ENCODE measurements at regions not wholly inside any gene's neighbourhood (a gene's known extent, or its start where the extent isn't known, plus 50 kb on each side); places are given as distances from the start of the nearest gene placed in this dataset.

DNA sequence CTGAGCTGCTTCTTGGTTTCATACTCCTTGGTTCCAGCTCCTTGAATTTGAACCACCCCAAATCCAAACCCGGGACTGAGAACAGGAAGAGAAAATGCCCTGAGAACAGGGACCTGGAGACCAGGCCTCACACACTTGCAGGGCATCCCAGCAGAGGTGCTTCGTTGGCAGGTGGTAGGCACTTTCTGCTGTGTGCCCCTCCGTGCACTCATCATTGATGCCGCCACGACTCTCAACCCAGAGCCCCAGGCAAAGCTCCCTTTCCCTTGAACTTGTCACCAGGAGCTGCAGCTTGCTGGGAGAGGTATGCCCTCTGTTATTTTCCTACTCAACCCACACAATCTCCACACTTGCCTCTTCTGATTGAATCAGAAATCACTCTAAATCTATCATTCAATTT, 217.8 kb upstream of the IRX1 start:
- Histone ChIP-seq H3K9me2 (replicated peaks; ENCODE audit: insufficient read depth, low read length) (no peaks in the 10 kb centered on the region), H3K4me1 (ENCODE audit: low read length) (no peaks in the 10 kb centered on the region), H3K27me3 (ENCODE audit: low read length) (no peaks in the 10 kb centered on the region), H3K9me3 (ENCODE audit: low read length) (peaks cover 34% of the 10 kb centered on the region), H3K27ac (ENCODE audit: low read length) (no peak overlapping the region), H3K4me3 (ENCODE audit: low read length) (no peak overlapping the region), H3K79me2 (ENCODE audit: low read length) (no peaks in the 10 kb centered on the region), H2AFZ (ENCODE audit: low read length) (no peak overlapping the region), H3K4me2 (ENCODE audit: low read depth, low read length, poor library complexity, severe bottlenecking) (no peak overlapping the region), H3K36me3 (ENCODE audit: insufficient read depth, low read length) (no peaks in the 10 kb centered on the region), H4K20me1 (ENCODE audit: insufficient read depth, low read depth, low read length) (no peaks in the 10 kb centered on the region), H3K9ac (ENCODE audit: low read length) (no peak overlapping the region)
- no peak for DNase-seq

DNA sequence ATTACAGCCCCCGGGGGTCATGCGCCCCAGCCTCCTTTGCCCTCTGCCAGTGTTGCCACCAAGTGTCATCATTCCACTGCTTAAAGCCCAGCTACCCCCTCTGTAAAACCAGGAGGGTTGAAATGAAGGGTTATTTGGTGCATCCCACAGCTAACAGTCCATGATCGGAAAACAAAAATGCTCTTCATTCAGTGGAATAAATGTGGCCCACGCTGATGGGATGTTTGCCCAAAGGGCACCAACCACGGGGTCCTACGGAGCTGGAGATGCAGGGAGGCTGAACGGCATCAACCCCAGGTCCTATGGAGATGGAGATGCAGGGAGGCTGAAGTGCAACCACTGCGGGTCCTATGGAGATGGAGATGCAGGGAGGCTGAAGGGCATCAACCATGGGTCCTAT, 218.5 kb upstream of the IRX1 start:
- Histone ChIP-seq H3K27me3 (ENCODE audit: low read length) (no peaks in the 10 kb centered on the region), H3K27ac (ENCODE audit: low read length) (no peak overlapping the region), H3K9me3 (ENCODE audit: low read length) (peaks cover 37% of the 10 kb centered on the region), H3K9ac (ENCODE audit: low read length) (no peak overlapping the region), H3K4me2 (ENCODE audit: low read depth, low read length, poor library complexity, severe bottlenecking) (no peak overlapping the region), H2AFZ (ENCODE audit: low read length) (no peak overlapping the region), H3K9me2 (replicated peaks; ENCODE audit: insufficient read depth, low read length) (no peaks in the 10 kb centered on the region), H4K20me1 (ENCODE audit: insufficient read depth, low read depth, low read length) (no peaks in the 10 kb centered on the region), H3K4me3 (ENCODE audit: low read length) (no peak overlapping the region), H3K79me2 (ENCODE audit: low read length) (no peaks in the 10 kb centered on the region), H3K4me1 (ENCODE audit: low read length) (no peaks in the 10 kb centered on the region), H3K36me3 (ENCODE audit: insufficient read depth, low read length) (no peaks in the 10 kb centered on the region)
- DNase-seq: no peak

DNA sequence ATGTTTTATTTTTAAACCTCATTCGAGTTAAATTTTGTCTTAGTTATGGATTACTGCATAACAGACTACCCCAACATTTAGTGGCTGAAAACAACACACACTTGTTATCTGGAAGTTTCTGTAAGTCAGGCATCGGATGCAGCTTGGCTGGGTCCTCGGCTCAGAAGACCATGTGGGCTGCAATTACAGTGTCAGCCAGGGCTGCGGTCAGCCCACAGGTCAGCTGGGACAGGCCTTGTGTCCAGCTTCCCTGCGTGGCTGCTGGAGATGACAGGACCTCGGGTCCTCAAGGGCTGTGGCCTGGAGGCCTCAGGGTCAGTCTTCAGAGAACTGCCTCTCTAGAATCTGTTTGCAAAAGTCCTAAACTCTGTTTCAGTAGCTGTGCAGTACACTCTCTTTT, 219.0 kb upstream of the IRX1 start:
- Histone ChIP-seq H3K36me3 (ENCODE audit: insufficient read depth, low read length) (no peaks in the 10 kb centered on the region), H3K9ac (ENCODE audit: low read length) (no peak overlapping the region), H3K79me2 (ENCODE audit: low read length) (no peaks in the 10 kb centered on the region), H3K4me2 (ENCODE audit: low read depth, low read length, poor library complexity, severe bottlenecking) (no peak overlapping the region), H3K27me3 (ENCODE audit: low read length) (no peaks in the 10 kb centered on the region), H4K20me1 (ENCODE audit: insufficient read depth, low read depth, low read length) (no peaks in the 10 kb centered on the region), H2AFZ (ENCODE audit: low read length) (no peak overlapping the region), H3K27ac (ENCODE audit: low read length) (no peak overlapping the region), H3K9me3 (ENCODE audit: low read length) (peaks cover 39% of the 10 kb centered on the region), H3K9me2 (replicated peaks; ENCODE audit: insufficient read depth, low read length) (no peaks in the 10 kb centered on the region), H3K4me1 (ENCODE audit: low read length) (no peaks in the 10 kb centered on the region), H3K4me3 (ENCODE audit: low read length) (no peak overlapping the region)
- DNase-seq: no peak

DNA sequence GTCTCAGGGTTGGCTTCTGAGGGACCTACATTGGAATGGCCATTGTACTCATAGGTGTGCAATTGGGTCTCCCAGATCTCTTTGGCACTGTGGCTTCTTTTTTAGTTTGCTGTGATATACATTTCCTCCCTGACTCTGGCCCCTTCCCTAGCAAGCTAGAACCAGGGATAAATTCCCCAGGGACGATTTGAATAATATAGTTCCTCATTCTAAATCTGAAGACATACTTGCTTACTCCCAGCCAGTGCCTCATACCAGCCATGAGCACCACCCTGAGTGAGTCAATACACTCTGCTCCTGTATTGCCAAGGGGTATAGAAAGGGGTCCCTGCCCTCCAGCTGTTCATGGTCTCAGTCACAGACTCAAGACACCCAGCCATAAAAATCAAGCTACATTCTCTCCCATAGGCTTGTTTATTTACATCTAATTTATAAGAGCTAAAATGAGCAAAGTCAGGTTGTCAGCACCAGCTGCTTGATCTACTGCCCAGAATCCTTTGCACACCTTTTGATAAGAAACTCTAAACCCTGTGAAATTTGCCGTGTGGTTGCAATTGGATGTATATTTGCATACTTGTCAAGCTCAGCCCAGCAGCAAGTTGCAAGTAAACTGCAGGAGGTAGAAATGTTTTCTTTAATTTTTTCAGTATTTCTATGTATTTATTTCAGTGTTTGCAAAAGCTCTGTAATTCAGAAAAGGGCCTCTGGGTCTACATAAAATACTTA, 219.9 kb upstream of the IRX1 start:
- H4K20me1 ChIP-seq (ENCODE audit: insufficient read depth, low read depth, low read length): no peaks in the 10 kb centered on the region
- no peak overlapping the region for H2AFZ ChIP-seq (ENCODE audit: low read length)
- no peak overlapping the region for H3K4me3 ChIP-seq (ENCODE audit: low read length)
- no peak overlapping the region for H3K9ac ChIP-seq (ENCODE audit: low read length)
- H3K4me1 ChIP-seq (ENCODE audit: low read length): no peaks in the 10 kb centered on the region
- peaks cover 40% of the 10 kb centered on the region for H3K9me3 ChIP-seq (ENCODE audit: low read length)
- DNase-seq: no peak
- H3K27ac ChIP-seq (ENCODE audit: low read length): no peak overlapping the region
- H3K79me2 ChIP-seq (ENCODE audit: low read length): no peaks in the 10 kb centered on the region
- H3K27me3 ChIP-seq (ENCODE audit: low read length): no peaks in the 10 kb centered on the region
- H3K36me3 ChIP-seq (ENCODE audit: insufficient read depth, low read length): no peaks in the 10 kb centered on the region
- H3K4me2 ChIP-seq (ENCODE audit: low read depth, low read length, poor library complexity, severe bottlenecking): no peak overlapping the region
- no peaks in the 10 kb centered on the region for H3K9me2 ChIP-seq (replicated peaks; ENCODE audit: insufficient read depth, low read length)

DNA sequence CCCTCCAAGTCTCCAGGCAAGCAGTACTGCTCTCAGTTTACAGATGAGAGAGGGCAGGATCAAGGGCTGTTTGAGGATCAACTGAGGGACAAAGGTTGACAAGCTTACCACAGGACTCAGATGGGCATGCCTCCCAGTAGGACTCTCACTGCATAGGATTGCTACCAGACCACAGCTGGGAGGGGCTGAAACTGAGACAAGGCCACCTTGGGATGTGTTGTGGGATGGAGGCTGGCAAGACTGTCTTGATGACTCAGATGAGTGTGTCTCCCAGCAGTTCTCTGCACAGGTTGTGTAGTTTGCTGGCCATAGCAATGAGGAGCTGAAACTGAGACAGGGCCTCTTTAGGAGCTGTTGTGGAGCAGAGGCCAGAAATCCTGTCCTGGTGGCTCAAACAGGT, 222.2 kb upstream of the IRX1 start:
- no peaks in the 10 kb centered on the region for H3K4me1 ChIP-seq (ENCODE audit: low read length)
- H4K20me1 ChIP-seq (ENCODE audit: insufficient read depth, low read depth, low read length): no peaks in the 10 kb centered on the region
- H3K27ac ChIP-seq (ENCODE audit: low read length): no peak overlapping the region
- H3K9ac ChIP-seq (ENCODE audit: low read length): no peak overlapping the region
- no peak overlapping the region for H2AFZ ChIP-seq (ENCODE audit: low read length)
- no peaks in the 10 kb centered on the region for H3K79me2 ChIP-seq (ENCODE audit: low read length)
- peaks cover 34% of the 10 kb centered on the region for H3K9me3 ChIP-seq (ENCODE audit: low read length)
- no peak overlapping the region for H3K4me2 ChIP-seq (ENCODE audit: low read depth, low read length, poor library complexity, severe bottlenecking)
- H3K27me3 ChIP-seq (ENCODE audit: low read length): no peaks in the 10 kb centered on the region
- H3K9me2 ChIP-seq (replicated peaks; ENCODE audit: insufficient read depth, low read length): no peaks in the 10 kb centered on the region
- no peaks in the 10 kb centered on the region for H3K36me3 ChIP-seq (ENCODE audit: insufficient read depth, low read length)
- no peak for DNase-seq
- H3K4me3 ChIP-seq (ENCODE audit: low read length): no peak overlapping the region

DNA sequence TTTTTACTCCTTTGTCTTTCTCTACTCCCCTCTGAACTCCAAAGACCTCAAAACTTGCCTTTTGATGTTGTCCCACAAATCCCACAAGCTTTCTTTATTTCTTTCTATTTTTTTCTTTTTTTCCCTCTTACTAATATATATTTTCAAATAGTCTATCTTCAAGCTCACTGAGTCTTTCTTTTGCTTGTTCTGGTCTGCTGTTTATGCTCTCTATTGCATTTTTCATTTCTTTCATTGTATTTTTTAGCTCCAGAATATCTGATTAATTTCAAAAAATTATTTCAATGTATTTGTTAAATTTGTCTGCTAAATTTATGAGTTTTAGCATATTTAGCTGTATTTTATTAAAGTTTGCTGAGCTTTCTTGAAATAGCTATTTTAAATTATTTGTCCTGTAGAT, 223.3 kb upstream of the IRX1 start:
- Histone ChIP-seq H3K9ac (ENCODE audit: low read length) (no peak overlapping the region), H3K4me2 (ENCODE audit: low read depth, low read length, poor library complexity, severe bottlenecking) (no peak overlapping the region), H3K27ac (ENCODE audit: low read length) (no peak overlapping the region), H3K9me3 (ENCODE audit: low read length) (peaks cover 34% of the 10 kb centered on the region), H3K27me3 (ENCODE audit: low read length) (no peaks in the 10 kb centered on the region), H2AFZ (ENCODE audit: low read length) (no peak overlapping the region), H4K20me1 (ENCODE audit: insufficient read depth, low read depth, low read length) (no peaks in the 10 kb centered on the region), H3K4me1 (ENCODE audit: low read length) (no peaks in the 10 kb centered on the region), H3K4me3 (ENCODE audit: low read length) (no peak overlapping the region), H3K79me2 (ENCODE audit: low read length) (no peaks in the 10 kb centered on the region), H3K36me3 (ENCODE audit: insufficient read depth, low read length) (no peaks in the 10 kb centered on the region), H3K9me2 (replicated peaks; ENCODE audit: insufficient read depth, low read length) (no peaks in the 10 kb centered on the region)
- DNase-seq: no peak

DNA sequence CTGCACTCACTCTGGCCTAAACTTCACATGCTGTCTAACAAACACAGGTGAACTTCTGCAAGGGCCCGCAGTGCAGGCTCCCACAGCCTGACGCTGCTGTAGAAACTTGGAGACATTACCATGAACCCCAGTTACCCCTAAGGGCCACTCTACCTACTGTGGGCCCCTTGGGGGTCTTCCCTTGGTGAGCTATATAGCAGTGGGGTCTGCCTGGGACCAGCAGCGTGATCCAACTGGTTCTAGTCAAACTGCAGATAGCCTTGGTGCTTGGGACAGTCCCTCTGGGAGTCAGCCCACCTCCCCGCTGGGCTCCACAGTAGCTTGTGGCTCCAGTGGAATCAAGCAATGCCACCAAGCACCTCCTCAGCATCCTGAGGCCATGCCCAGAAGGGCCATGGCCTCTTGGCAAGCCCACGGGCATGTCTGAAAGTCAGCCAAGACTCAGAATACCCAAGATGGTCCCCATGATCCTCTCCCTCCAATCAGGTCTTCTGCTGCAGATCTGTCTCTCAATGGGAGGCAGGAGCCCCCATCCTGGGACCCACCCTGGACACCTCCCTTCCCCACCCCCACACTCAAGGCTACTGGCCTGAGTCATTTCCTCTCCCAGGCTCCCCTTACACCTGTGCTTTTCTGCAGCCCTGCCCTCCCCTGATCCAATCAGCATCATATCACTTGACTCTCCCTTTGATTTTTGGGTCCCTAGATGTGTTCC, 230.0 kb upstream of the IRX1 start:
- H3K4me2 ChIP-seq (ENCODE audit: low read depth, low read length, poor library complexity, severe bottlenecking): no peak overlapping the region
- no peak overlapping the region for H2AFZ ChIP-seq (ENCODE audit: low read length)
- no peaks in the 10 kb centered on the region for H3K36me3 ChIP-seq (ENCODE audit: insufficient read depth, low read length)
- H3K4me1 ChIP-seq (ENCODE audit: low read length): no peaks in the 10 kb centered on the region
- H3K9ac ChIP-seq (ENCODE audit: low read length): no peak overlapping the region
- DNase-seq: no peak
- no peaks in the 10 kb centered on the region for H3K9me2 ChIP-seq (replicated peaks; ENCODE audit: insufficient read depth, low read length)
- no peak overlapping the region for H3K27ac ChIP-seq (ENCODE audit: low read length)
- no peaks in the 10 kb centered on the region for H3K27me3 ChIP-seq (ENCODE audit: low read length)
- H3K79me2 ChIP-seq (ENCODE audit: low read length): no peaks in the 10 kb centered on the region
- peaks cover 4% of the 10 kb centered on the region for H3K9me3 ChIP-seq (ENCODE audit: low read length)
- no peak overlapping the region for H3K4me3 ChIP-seq (ENCODE audit: low read length)
- H4K20me1 ChIP-seq (ENCODE audit: insufficient read depth, low read depth, low read length): no peaks in the 10 kb centered on the region

DNA sequence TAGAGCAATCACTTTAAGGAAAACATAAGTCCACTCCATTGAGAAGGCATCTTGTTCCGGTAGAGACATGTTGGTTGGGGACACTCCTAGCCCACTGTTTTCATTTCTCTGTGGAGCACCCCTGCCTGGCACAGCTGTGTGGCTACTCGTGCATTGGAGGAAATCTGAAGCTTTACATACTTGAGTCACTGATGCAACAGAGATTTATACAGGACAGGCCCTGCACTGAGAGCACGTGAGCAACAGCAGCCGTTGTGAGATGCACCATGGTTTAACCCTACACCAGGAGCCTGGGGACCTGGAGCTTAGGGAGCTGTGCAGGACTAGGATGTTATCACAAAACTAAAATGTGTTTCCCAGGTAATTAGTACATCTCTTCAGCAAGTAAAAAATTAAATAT, 230.7 kb upstream of the IRX1 start:
- no peaks in the 10 kb centered on the region for H3K4me1 ChIP-seq (ENCODE audit: low read length)
- DNase-seq: no peak
- H3K9ac ChIP-seq (ENCODE audit: low read length): no peak overlapping the region

More for the DNA sequence above, 230.7 kb upstream of the IRX1 start:
- Histone ChIP-seq H4K20me1 (ENCODE audit: insufficient read depth, low read depth, low read length) (no peaks in the 10 kb centered on the region), H3K27me3 (ENCODE audit: low read length) (no peaks in the 10 kb centered on the region), H3K9me3 (ENCODE audit: low read length) (peaks cover under 1% of the 10 kb centered on the region), H3K27ac (ENCODE audit: low read length) (no peak overlapping the region), H3K4me2 (ENCODE audit: low read depth, low read length, poor library complexity, severe bottlenecking) (no peak overlapping the region), H3K9me2 (replicated peaks; ENCODE audit: insufficient read depth, low read length) (no peaks in the 10 kb centered on the region), H3K79me2 (ENCODE audit: low read length) (no peaks in the 10 kb centered on the region), H2AFZ (ENCODE audit: low read length) (no peak overlapping the region), H3K36me3 (ENCODE audit: insufficient read depth, low read length) (no peaks in the 10 kb centered on the region), H3K4me3 (ENCODE audit: low read length) (no peak overlapping the region)

Data from Karpas-422 (cell line).